ENCODE measurements at regions not wholly inside any gene's neighbourhood (a gene's known extent, or its start where the extent isn't known, plus 50 kb on each side); places are given as distances from the start of the nearest gene placed in this dataset.

GRCh38 chr2:239819091-239819973 lies 205.8 kb downstream of the NDUFA10 start (continued):
- TF ChIP-seq AFF4 (CRISPR knock-in tag; IDR thresholded peaks at IDR 0.05) (no peak), NFRKB (IDR thresholded peaks at IDR 0.05; ENCODE audit: low read depth) (no peak)

GRCh38 chr2:239818531-239819011 lies 206.6 kb downstream of the NDUFA10 start:
- ChIA-PET POLR2A (interaction anchor here (0.7 kb wide), 1 partner anchor 124 kb away, joined by 3 read pairs; no protein-coding TSS in a partner anchor), CTCF (ENCODE audit: low intra/inter-chr PET ratio) (no interaction called here)
- H3K79me2 ChIP-seq (ENCODE audit: control insufficient read depth, insufficient read depth, low read length): no peaks in the 10 kb centered on the region
- no peak overlapping the region for H3K9ac ChIP-seq (ENCODE audit: insufficient read depth in 1 of 2, low read depth in 2 of 2, low read length in 2 of 2)
- ATAC-seq (no peak), DNase-seq (ENCODE audit: extremely low read depth in 1 of 4, low spot score in 3 of 4) (no peak), FAIRE-seq (no peak)
- peaks cover 0 to 60% of the 10 kb centered on the region in 2 experiments; a peak in 3 of 5 replicates for H3K27me3 ChIP-seq (ENCODE audit: control insufficient read depth in 2 of 2, insufficient read depth in 2 of 2, low read length in 2 of 2)
- no peaks in the 10 kb centered on the region for H3K9me3 ChIP-seq (replicated peaks; ENCODE audit: control insufficient read depth, insufficient read depth, low read depth, low read length)
- no peak overlapping the region for H3K4me3 ChIP-seq
- H3K4me2 ChIP-seq (ENCODE audit: insufficient read depth, low read length): no peak overlapping the region
- intact Hi-C loops (cut with micrococcal nuclease): no loop called here
- BruUV-seq (replicated peaks): no TSS peak
- H3K9me1 ChIP-seq (ENCODE audit: control insufficient read depth, insufficient read depth, low read length): no peaks in the 10 kb centered on the region
- no peaks in the 10 kb centered on the region for H3K36me3 ChIP-seq (ENCODE audit: control insufficient read depth, insufficient read depth, low read length)
- no peak overlapping the region for H3K27ac ChIP-seq (ENCODE audit: extremely low read depth, low read depth, low read length)
- H4K20me1 ChIP-seq (replicated peaks; ENCODE audit: control insufficient read depth, insufficient read depth, low read length): no peaks in the 10 kb centered on the region
- 0% methylated on average over 2 of the region's 9 CpGs for WGBS (ENCODE audit: insufficient coverage, low coverage, missing lambda C conversion rate)
- H3K4me1 ChIP-seq (replicated peaks in 1 of 2; ENCODE audit: control insufficient read depth in 2 of 2, insufficient read depth in 2 of 2, low read length in 2 of 2): peaks cover 0 to 3% of the 10 kb centered on the region in 2 experiments; a peak in 3 of 5 replicates
- no peak overlapping the region for H2AFZ ChIP-seq (ENCODE audit: low read depth, low read length)
- in situ Hi-C loops (cut with MboI): no loop called here
- no peak for TF ChIP-seq MAFF (IDR thresholded peaks at IDR 0.05; ENCODE audit: low read length)
- TF ChIP-seq XRCC4 (IDR thresholded peaks at IDR 0.05; ENCODE audit: extremely low read depth, insufficient read depth, insufficient read length): no peak
- TF ChIP-seq USF2 (CRISPR knock-in tag; IDR thresholded peaks at IDR 0.05): no peak
- no peak for TF ChIP-seq CREB3L1 (IDR thresholded peaks at IDR 0.05; ENCODE audit: borderline replicate concordance, low read depth)
- TF ChIP-seq POLR3G (IDR thresholded peaks at IDR 0.05; ENCODE audit: extremely low read depth, insufficient read length, insufficient replicate concordance): no peak
- TF ChIP-seq ZNF449 (CRISPR knock-in tag; IDR thresholded peaks at IDR 0.05): no peak
- TF ChIP-seq RBM34 (IDR thresholded peaks at IDR 0.05; ENCODE audit: borderline replicate concordance, insufficient read depth, low read length): no peak
- no peak for TF ChIP-seq ETV1 (tag; conservative IDR thresholded peaks at IDR 0.05; ENCODE audit: low read depth)
- TF ChIP-seq BDP1 (IDR thresholded peaks at IDR 0.05; ENCODE audit: insufficient read depth, insufficient read length): no peak
